ENCODE measurements at regions not wholly inside any gene's neighbourhood (a gene's known extent, or its start where the extent isn't known, plus 50 kb on each side); places are given as distances from the start of the nearest gene placed in this dataset.

- TF ChIP-seq SIRT6 (IDR thresholded peaks at IDR 0.05; ENCODE audit: low read depth, low read length) (no peak), YY1 (IDR thresholded peaks at IDR 0.05; ENCODE audit: borderline replicate concordance in 1 of 3, control insufficient read depth in 1 of 3, extremely low read depth in 1 of 3, insufficient read depth in 3 of 3, insufficient read length in 1 of 3, insufficient replicate concordance in 2 of 3, low read depth in 1 of 3, low read length in 2 of 3) (no peak), SMAD4 (CRISPR knock-in tag; conservative IDR thresholded peaks at IDR 0.05) (0 out of 2 replicates have a peak, but pooled peaks have one; percentile 13), RBBP5 (IDR thresholded peaks at IDR 0.05; ENCODE audit: borderline replicate concordance, insufficient read depth, low read length, poor library complexity, severe bottlenecking) (no peak), HMBOX1 (IDR thresholded peaks at IDR 0.05) (no peak), BRF2 (IDR thresholded peaks at IDR 0.05; ENCODE audit: borderline replicate concordance, insufficient read depth, insufficient read length) (no peak), SMARCE1 (IDR thresholded peaks at IDR 0.05) (peak; percentile 51), SMARCA4 (IDR thresholded peaks at IDR 0.05) (peak; percentile 37; the same call in 1 of the 2 replicates), TEAD4 (IDR thresholded peaks at IDR 0.05; ENCODE audit: low read length) (peak; percentile 44; the same call in 1 of the 2 replicates), TEAD4 (CRISPR knock-in tag; IDR thresholded peaks at IDR 0.05; ENCODE audit: borderline replicate concordance) (no peak), TFAM (CRISPR knock-in tag; conservative IDR thresholded peaks at IDR 0.05) (no peak), PTTG1 (tag; IDR thresholded peaks at IDR 0.05; ENCODE audit: low read depth) (no peak), CREB1 (IDR thresholded peaks at IDR 0.05) (no peak), CREB1 (CRISPR knock-in tag; IDR thresholded peaks at IDR 0.05) (no peak), ASH1L (IDR thresholded peaks at IDR 0.05; ENCODE audit: borderline replicate concordance, low read depth, partially characterized antibody) (no peak), TAL1 (IDR thresholded peaks at IDR 0.05) (0 out of 2 replicates have a peak, but pooled peaks have one; percentile 16), ZNF561 (CRISPR knock-in tag; conservative IDR thresholded peaks at IDR 0.05) (no peak), ZBTB2 (IDR thresholded peaks at IDR 0.05) (no peak), GTF2E2 (tag; IDR thresholded peaks at IDR 0.05) (0 out of 2 replicates have a peak, but pooled peaks have one; percentile 51), ESRRA (IDR thresholded peaks at IDR 0.05; ENCODE audit: borderline replicate concordance, low read depth) (peak; percentile 12; the same call in 1 of the 2 replicates), CBX3 (IDR thresholded peaks at IDR 0.05; ENCODE audit: borderline replicate concordance in 1 of 2, low read length in 2 of 2) (no peak), TFE3 (CRISPR knock-in tag; IDR thresholded peaks at IDR 0.05) (no peak), FOXJ3 (CRISPR knock-in tag; IDR thresholded peaks at IDR 0.05) (no peak), CBFA2T2 (conservative IDR thresholded peaks at IDR 0.05) (peak; percentile 55)
Observed at GRCh38 chr2:196263181-196263747, 91.9 kb upstream of the STK17B start (continued).
